NCI-H524 treated with DMSO at 0.1 percent for 48 hours (cell line): ENCODE measurements at regions not wholly inside any gene's neighbourhood (a gene's known extent, or its start where the extent isn't known, plus 50 kb on each side); places are given as distances from the start of the nearest gene placed in this dataset.
"Not testable (repeated sequence)": the region's sequence is repeated elsewhere in the genome, so short reads cannot be mapped to it uniquely, and the experiment has no call there.

ENCODE experiments used
- DNase-seq: peaks from one replicate; lab custom pipeline; 2025; lab: John Stamatoyannopoulos, UW

DNA sequence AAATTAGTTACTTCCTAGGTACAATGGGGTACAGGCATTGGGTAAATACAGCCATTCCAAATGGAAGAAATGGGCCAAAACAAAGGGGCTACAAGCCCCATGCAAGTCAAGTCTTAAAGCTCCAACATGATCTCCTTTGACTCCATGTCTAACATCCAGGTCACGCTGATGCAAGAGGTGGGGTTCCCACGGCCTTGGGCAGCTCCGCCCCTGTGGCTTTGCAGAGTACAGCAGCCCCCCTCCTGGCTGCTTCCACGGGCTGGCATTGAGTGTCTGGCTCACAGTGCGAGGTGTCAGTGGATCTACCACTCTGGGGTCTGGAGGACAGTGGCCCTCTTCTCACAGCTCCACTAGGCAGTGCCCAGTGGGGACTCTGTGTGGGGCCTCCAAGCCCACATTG is 109.4 kb upstream of the SFSWAP start:
- not testable (repeated sequence) for DNase-seq

DNA sequence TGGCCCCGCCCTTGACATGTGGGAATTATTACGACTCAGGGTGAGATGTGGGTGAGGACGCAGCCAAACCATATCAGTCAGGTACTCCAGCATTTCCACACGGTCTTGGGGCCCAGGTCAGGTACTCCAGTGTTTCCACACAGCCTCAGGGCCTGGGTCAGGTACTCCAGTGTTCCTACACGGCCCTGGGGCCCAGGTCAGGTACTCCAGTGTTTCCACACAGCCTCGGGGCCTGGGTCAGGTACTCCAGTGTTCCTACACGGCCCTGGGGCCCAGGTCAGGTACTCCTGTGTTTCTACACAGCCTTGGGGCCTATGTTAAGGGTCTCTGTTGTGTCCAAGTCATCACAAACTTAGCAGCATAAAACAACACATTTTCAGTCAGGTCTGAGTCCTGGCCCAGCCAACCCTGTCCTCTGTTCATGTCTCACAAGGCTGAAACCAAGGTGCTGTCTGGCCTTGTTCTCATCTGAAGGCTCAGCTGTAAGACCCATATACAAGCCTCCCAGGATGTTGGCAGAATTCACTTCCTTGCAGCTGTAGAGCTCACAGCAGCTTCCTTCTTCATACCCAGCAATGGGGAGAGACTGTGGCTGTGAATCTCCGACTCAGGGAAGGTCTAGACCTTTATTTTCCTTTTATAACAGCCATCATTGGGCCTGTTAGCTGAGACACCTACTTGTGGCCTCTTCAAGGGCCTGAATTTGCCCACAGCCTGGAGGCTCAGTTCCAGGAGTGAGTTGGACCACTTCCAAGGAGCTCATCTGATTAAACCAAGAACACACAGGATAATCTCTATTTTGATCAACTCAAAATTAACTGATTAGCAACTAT is 107.6 kb upstream of the SFSWAP start:
- DNase-seq = no peak

DNA sequence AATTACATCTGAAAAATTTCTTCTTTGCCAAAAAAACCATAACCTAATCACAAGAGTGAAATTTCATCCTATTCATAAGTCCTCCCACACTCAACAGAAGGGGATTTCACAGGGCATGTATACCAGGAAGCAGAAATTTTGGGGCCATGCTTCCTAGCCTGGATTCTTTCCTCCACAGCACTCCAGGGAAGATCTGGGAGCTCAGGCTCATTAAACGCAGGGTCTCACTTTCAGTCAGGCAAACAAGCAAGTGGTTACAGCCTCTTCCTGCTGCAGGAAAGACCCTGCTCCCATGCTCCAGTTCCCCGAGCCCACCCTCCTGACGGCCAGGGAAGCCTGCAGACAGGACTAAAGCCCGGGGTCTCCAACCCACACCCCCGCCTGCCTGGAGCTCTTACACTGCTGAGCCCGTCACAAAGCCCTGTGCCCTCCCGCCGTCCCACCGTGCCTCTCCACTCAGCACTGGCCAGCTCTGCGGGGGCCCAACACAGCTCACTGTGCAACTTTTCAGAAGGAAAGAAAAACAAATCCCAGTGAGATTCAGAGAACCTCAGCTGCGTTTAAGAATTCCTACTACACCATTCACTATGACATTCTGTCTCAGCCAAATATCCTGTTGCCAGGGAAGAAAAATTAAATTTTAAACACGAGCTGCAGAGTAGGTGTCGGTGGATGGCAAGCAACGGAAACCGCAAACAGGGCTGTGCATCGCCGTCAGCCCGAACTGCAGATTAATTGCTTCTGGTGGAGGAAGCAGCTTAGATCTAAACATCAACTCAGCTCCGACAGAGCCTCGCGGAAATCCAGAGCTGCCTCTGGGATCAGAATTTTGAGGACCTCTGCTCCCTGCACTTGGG is 106.7 kb upstream of the SFSWAP start:
- no peak for DNase-seq

DNA sequence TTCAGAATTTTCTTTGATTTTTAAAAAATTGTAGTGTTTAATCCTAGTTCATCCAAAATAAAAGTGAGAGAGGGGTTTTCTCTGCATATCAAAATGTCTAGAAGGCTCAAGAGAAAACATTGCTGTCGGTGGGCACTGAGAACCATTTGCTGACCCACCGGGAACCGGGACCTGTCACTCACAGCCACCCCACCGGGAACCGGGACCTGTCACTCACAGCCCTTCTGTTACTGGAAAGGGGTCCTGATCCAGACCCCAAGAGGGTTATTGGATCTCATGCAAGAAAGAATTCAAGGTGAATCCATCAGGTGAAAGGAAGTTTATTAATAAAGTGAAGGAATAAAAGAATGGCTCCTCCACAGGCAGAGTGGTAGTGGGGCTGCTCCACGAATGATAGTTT is 106.0 kb upstream of the SFSWAP start:
- no peak for DNase-seq

DNA sequence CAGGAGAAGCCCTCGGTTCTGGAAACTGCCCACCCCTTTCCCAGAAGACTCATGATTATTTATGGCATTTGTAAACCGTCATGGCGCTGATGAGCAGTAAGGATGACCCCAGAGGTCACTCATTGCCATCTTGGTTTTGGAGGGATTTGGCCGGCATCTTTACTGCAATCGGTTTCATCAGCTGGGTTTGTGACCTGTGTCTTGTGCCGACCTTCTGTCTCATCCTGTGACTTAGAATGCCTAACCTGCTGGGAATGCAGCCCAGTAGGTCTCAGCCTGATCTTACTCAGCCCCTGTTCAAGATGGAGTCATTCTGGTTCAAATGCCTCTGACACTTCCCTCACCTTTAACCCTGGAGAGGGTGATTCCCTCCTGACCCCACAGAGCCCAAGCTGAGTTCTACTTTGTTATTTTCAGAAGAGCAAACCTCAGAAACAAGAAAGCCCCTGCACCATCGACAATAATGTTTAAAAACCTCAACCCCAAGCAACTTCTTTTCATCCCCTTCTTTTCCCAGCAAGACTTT is 105.5 kb upstream of the SFSWAP start:
- no peak for DNase-seq

- DNase-seq = no peak
These were observed 104.5 kb upstream of the SFSWAP start for GRCh38 chr12:131606218-131606901.

DNA sequence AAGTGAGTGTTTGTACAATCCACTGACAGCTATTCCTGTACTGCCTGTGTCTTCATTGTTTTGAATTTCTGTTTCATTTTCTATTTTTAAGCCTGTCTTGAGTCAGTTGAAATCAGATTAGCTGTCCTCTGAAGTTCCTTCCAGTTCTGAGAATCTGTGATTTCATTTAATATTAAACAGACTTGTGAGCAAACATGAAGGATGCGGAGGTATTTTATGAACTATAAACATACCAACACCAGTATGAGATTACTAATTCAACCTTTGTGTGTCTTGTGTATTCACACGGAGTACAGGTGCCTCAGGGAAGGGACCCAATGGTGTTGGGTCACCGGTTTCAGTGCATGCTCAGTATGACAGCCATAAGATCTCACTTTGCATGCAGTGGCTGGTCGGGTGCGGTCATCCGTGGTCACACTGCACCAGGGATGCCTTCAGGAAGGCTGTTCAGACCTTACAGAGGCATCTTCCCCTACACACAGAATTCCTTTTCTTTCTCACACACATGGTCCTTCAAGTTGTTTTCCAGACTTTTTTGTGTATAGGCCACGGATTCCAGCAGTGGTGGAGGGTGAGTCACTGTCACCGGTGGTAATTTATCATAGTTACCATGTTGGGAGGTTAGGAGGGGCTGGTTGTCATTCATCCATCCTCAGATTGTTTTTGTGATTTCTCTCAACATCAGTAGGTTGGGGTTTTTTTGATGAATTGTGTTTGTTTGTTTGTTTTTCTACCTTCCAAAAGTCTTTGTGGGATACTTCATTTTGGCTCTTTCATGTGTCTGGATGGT is 103.0 kb upstream of the SFSWAP start:
- no peak for DNase-seq

GRCh38 chr12:131608740-131609690 is 101.9 kb upstream of the SFSWAP start:
- DNase-seq = no peak

DNA sequence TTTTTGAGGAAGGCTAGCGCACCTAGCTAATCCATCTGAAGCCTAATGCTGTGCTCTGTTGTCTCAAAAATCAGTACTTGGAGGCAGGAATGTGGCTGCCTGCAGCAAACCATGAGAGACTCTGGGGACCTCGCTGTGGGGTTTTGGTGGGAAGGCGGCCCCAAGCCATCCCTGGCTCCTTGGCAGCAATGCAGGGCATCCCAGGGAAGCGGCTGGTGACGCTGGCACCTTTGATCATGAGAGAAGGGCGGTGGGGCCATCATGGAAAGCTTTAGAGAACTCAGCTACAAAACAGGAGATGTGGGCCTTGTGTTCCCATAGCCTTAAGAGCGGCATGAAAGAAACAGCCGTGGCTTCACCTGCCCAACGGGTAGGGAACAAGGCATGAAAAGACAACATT is 101.1 kb upstream of the SFSWAP start:
- DNase-seq = no peak

GRCh38 chr12:131610181-131610580 is 100.7 kb upstream of the SFSWAP start:
- no peak for DNase-seq

DNA sequence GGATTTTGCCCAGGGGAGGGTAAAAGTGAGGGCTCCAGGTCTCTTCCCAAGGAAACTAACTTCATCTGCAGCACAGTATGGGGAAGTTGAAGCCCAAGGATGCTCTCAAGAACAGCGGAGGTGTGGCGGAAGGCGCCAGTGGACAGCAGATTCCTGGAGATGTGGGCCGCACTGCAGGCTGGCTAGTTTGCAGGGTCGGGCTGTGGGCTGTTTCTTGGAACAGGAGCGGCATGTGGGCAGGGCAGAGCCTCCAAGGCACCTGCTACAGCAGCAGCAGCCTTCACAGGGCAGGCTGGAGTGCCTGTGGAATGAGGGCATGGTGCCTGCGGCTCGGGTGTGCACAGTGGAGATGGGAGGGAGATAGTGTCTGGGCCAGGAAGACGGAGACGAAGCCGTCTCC is 100.0 kb upstream of the SFSWAP start:
- DNase-seq = no peak

DNA sequence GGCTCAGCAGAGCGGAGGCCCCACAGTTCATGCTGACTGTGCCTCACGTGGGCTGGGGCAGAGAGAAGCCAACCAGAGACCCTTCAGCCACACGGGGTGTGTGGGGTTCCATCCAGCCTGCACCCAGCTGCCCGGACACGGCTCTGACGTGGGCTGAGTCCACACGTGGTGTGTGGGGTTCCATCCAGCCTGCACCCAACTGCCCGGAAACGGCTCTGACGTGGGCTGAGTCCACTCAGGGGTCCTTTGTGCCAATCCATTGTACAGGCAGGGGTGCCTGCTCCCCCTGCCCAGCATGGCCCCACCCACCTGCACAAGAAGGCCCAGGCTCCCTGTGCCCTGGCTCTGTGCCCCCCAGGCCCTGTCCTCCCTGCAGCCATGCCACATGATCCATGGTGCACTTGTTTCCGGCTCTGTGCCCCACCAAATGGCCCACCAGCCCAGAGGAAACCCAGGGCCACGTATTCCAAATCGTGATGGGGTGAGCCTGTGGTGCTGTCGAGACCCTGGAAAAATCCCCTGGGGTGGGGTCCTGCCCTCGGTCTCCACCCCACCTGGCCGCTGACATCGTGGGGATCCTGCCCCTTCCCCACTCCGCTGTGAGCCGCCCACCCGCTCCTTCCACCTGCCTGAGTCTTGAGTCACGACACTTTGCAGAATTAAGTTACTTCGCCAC is 99.3 kb upstream of the SFSWAP start:
- no peak for DNase-seq

GRCh38 chr12:131612092-131612755 is 98.7 kb upstream of the SFSWAP start:
- DNase-seq = no peak

DNA sequence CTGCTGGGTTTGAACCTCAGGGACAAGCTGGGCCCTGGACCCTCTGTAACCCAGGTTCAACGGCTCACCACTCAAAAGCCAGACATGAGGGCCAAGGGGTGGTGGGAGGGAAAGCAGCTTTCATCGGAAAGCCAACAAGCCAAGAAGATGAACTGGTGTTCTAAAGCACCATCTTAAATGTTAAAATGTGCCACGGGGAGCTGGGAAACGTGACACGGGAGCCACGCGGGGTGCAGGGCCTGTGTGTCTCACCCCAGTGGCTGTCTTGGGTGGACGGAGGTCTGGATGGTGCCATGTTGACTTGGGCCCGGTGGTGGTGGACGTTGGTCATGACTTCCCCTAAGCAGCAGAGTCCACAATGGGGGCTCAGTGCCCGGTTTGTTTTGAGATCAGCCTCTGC is 97.7 kb upstream of the SFSWAP start:
- no peak for DNase-seq

DNA sequence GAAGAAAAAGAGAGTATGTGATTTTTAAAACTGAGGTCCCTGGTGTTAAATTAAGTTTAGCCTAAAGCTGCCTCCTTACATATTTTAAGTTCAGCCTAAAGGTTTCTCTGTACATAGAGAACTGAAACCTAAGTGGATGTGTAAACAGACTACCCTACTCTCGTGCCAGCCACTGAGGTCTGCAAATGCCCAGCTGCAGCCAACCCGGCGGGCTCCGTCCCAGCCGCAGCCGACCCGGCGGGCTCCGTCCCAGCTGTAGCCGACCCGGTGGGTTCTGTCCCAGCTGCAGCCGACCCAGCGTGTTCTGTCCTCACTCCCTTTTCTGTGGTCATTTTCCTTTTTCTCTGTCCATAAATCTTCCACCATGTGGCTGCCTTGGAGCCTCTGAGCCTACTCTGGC is 97.2 kb upstream of the SFSWAP start:
- no peak for DNase-seq

DNA sequence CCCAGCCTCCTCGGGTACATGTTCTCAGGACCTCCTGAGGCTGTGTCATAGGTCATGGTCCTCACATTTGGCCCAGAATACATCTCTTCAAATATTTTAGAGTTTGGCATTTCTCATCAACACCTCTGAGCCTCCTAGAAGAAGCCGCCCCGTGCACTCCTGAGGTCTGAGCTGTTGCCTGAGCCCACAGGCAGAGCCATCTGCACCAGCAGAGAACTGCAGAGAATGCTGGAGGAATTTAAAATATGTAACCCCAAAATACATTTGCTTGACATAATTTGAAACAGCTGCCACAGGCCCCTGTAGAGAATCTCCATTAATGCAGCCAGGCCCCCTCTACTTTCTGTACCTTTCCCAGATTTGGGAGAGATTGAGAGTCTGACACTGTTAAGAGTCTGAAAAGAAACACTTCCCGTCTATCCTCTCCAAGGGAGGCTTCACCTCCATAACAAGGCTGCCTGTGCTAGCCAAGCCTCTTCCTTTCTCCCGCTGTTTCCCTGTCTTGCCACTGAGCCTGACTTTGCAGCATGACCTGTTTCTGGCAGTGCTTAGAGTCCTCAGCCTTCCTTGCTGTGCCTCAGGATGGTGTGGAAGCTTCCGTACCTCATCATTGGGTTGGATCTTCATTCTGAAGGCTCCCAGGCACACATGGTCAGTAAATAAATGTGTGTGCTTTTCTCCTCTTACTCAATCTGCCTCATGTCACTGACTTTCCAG is 95.4 kb upstream of the SFSWAP start:
- no peak for DNase-seq

DNA sequence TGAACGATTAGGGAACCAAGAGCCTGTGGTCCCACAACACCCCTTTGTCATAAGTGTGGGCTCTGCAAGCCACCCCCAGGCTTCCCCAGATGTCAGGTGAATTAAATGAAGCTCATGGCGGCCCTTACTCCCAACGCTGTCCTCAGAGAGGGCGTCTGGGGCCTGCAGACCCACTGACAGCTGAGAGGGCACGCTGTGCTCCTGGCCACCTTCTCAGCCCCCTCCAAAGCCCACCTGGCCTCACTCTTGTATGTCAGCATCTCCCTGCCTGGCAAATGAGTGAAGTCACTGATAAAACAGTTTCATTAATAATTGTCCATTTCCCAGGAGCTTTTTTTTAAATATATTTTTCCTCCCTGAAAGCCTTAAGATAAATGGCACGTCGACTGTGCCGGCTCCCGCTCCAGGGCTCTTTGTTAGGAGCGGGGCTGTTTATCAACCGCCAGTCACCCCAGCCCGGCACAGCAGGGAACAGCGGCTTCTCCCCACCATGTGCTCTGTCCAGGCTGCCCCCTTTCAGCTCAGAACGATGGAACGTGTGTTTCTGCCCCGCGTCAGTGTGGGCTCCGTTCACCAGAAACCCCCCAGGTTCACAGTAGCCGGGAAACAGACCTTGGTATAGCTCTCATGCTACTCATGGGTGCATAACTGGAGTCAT is 94.7 kb upstream of the SFSWAP start:
- DNase-seq = no peak

GRCh38 chr12:131616738-131617137 is 94.2 kb upstream of the SFSWAP start:
- DNase-seq = no peak
